SK-N-SH treated with all-trans-retinoic acid at 6 μM for 48 hours (cell line): ENCODE measurements at regions not wholly inside any gene's neighbourhood (a gene's known extent, or its start where the extent isn't known, plus 50 kb on each side); places are given as distances from the start of the nearest gene placed in this dataset.

Source experiments
- ARNTL ChIP-seq: fragments of 450-650 bp; formaldehyde crosslinking; IDR thresholded peaks from 2 replicates; pipeline ENCODE4 v1.5.0; 2020; ENCODE audit warnings: low read depth, mild to moderate bottlenecking, moderate library complexity, borderline replicate concordance
- GLIS3 ChIP-seq: fragments of 250-450 bp; sonication (Bioruptor Pico); IDR thresholded peaks from 2 replicates; pipeline ENCODE4 v1.5.0; 2020; ENCODE audit warnings: mild to moderate bottlenecking, moderate library complexity
- ZNF70 ChIP-seq: fragments of 450-650 bp; formaldehyde crosslinking; IDR thresholded peaks from 2 replicates; pipeline ENCODE4 v1.5.0; 2020; ENCODE audit warnings: mild to moderate bottlenecking, moderate library complexity
- TF ChIP-seq, protein P1 (sequence below): fragments of 250-450 bp; sonication (Bioruptor Pico); IDR thresholded peaks from 2 replicates; pipeline ENCODE4 v1.8.0; 2021; ENCODE audit warnings: low read depth, mild to moderate bottlenecking, moderate library complexity, borderline replicate concordance
- TF ChIP-seq, protein P2 (sequence below): fragments of 250-450 bp; sonication (Bioruptor Pico); IDR thresholded peaks from 2 replicates; pipeline ENCODE4 v1.8.0; 2020; ENCODE audit warnings: mild to moderate bottlenecking, moderate library complexity, borderline replicate concordance

DNA sequence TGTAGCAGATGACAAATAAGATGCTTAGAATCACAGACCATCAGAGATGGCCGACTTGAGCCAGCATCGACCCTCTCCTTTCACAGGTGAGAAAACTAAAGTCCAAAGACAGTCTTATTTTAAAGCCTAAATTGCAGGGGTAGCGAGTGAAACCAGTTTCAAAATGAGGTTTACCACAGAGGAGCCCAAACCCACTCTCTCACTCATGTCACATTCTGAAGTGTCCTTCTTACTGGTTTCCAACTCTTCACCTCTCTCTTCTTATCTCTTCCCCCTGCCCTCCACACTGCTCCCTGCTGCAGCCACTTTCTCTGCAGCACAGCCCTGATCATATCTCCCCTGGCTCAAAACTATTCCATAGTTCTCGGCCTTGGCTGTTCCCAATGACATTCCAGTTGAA is 57.0 kb upstream of the NID2 start:
- TF ChIP-seq, protein P1, sequence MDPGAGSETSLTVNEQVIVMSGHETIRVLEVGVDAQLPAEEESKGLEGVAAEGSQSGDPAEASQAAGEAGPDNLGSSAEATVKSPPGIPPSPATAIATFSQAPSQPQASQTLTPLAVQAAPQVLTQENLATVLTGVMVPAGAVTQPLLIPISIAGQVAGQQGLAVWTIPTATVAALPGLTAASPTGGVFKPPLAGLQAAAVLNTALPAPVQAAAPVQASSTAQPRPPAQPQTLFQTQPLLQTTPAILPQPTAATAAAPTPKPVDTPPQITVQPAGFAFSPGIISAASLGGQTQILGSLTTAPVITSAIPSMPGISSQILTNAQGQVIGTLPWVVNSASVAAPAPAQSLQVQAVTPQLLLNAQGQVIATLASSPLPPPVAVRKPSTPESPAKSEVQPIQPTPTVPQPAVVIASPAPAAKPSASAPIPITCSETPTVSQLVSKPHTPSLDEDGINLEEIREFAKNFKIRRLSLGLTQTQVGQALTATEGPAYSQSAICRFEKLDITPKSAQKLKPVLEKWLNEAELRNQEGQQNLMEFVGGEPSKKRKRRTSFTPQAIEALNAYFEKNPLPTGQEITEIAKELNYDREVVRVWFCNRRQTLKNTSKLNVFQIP (CRISPR knock-in tag) = no peak
- TF ChIP-seq ZNF70 = no peak
- TF ChIP-seq GLIS3 (CRISPR knock-in tag) = no peak
- no peak for TF ChIP-seq ARNTL (CRISPR knock-in tag)
- TF ChIP-seq, protein P2, sequence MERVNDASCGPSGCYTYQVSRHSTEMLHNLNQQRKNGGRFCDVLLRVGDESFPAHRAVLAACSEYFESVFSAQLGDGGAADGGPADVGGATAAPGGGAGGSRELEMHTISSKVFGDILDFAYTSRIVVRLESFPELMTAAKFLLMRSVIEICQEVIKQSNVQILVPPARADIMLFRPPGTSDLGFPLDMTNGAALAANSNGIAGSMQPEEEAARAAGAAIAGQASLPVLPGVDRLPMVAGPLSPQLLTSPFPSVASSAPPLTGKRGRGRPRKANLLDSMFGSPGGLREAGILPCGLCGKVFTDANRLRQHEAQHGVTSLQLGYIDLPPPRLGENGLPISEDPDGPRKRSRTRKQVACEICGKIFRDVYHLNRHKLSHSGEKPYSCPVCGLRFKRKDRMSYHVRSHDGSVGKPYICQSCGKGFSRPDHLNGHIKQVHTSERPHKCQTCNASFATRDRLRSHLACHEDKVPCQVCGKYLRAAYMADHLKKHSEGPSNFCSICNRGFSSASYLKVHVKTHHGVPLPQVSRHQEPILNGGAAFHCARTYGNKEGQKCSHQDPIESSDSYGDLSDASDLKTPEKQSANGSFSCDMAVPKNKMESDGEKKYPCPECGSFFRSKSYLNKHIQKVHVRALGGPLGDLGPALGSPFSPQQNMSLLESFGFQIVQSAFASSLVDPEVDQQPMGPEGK (CRISPR knock-in tag) = no peak
